ENCODE measurements at regions not wholly inside any gene's neighbourhood (a gene's known extent, or its start where the extent isn't known, plus 50 kb on each side); places are given as distances from the start of the nearest gene placed in this dataset.

- Mint-ChIP-seq H3K4me3 (no peak overlapping the region), H3K27me3 (ENCODE audit: low read depth) (peaks cover 20% of the 10 kb centered on the region), H3K4me1 (no peaks in the 10 kb centered on the region), H3K9me3 (no peaks in the 10 kb centered on the region), H3K36me3 (no peaks in the 10 kb centered on the region), H3K27ac (no peak overlapping the region)
- no peak for TF ChIP-seq CTCF (IDR thresholded peaks at IDR 0.05; ENCODE audit: unreplicated experiment)
- no peak for DNase-seq (ENCODE audit: low spot score in 2 of 2, unreplicated experiment in 2 of 2)
Observed at GRCh38 chr12:74119811-74120362, 417.7 kb upstream of the ATXN7L3B start.

DNA sequence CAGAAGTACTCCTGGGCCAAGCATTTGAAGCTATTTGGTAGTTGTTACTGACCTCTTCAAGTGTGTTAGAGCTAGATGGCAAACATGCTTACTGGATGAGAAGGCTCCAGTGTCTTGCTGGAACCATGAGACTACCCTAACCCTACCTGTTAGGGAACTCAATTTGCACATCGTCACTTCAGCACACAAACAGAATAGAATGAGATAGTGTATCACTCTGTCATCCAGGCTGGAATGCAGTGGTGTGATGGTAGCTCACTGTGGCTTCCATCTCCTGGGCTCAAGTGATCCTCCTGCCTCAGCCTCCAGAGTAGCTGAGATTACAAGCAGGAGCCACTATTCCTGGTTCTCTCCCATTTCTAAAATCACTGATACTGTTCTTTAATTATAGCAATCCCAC is 417.0 kb upstream of the ATXN7L3B start:
- H3K36me3 Mint-ChIP-seq = no peaks in the 10 kb centered on the region
- no peaks in the 10 kb centered on the region for H3K4me1 Mint-ChIP-seq
- no peak for DNase-seq (ENCODE audit: low spot score in 2 of 2, unreplicated experiment in 2 of 2)
- H3K4me3 Mint-ChIP-seq = no peak overlapping the region
- H3K9me3 Mint-ChIP-seq = no peaks in the 10 kb centered on the region
- TF ChIP-seq CTCF (IDR thresholded peaks at IDR 0.05; ENCODE audit: unreplicated experiment) = no peak
- no peak overlapping the region for H3K27ac Mint-ChIP-seq
- H3K27me3 Mint-ChIP-seq (ENCODE audit: low read depth) = peaks cover 18% of the 10 kb centered on the region

DNA sequence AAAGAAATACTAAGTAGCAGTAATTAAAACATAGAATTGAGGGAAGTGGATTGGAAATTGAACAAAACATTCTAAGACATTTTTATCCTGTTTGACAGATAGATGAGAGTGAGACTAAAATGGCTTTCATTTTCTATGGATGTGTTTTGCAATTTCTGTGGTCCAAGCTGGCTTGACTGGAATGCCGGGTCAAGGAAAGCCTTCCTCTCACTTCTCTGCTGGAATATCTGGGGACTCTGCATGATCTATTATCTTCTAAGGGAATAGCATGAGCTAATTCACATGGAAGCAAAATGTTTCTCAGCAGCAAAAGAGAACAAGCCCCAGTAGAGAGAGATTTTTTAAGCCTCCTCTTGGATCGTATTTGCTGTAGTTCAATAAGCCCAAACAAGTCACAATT is 407.9 kb upstream of the ATXN7L3B start:
- Mint-ChIP-seq H3K27me3 (ENCODE audit: low read depth) (no peaks in the 10 kb centered on the region), H3K36me3 (no peaks in the 10 kb centered on the region), H3K4me3 (no peak overlapping the region), H3K9me3 (peaks cover 19% of the 10 kb centered on the region), H3K27ac (no peak overlapping the region), H3K4me1 (no peaks in the 10 kb centered on the region)
- TF ChIP-seq CTCF (IDR thresholded peaks at IDR 0.05; ENCODE audit: unreplicated experiment) = no peak
- no peak for DNase-seq (ENCODE audit: low spot score in 2 of 2, unreplicated experiment in 2 of 2)

GRCh38 chr12:74144396-74144795 is 393.2 kb upstream of the ATXN7L3B start:
- no peak overlapping the region for H3K27ac Mint-ChIP-seq
- H3K9me3 Mint-ChIP-seq = no peaks in the 10 kb centered on the region
- no peaks in the 10 kb centered on the region for H3K27me3 Mint-ChIP-seq (ENCODE audit: low read depth)
- H3K36me3 Mint-ChIP-seq = no peaks in the 10 kb centered on the region
- H3K4me3 Mint-ChIP-seq = no peak overlapping the region
- TF ChIP-seq CTCF (IDR thresholded peaks at IDR 0.05; ENCODE audit: unreplicated experiment) = no peak
- H3K4me1 Mint-ChIP-seq = no peaks in the 10 kb centered on the region
- DNase-seq (ENCODE audit: low spot score in 2 of 2, unreplicated experiment in 2 of 2) = no peak

DNA sequence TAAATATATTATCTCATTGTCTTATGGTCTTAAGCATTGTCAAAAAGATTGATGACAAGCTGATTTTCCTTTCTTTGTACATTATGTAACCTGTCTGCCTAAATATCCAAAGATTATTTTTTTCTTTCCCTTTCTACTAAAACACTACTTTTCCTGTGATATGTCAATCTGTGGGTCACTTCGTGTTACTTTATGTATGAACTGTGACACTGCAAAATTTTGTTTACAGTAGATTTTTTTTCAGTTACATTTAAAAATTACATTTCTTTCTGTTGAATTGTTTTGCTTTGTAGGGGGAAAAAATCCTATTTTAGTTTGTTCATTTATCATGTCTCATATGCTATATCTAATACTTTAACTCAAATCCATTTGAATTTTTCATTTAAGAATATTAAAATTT is 392.3 kb upstream of the ATXN7L3B start:
- H3K27me3 Mint-ChIP-seq (ENCODE audit: low read depth) = no peaks in the 10 kb centered on the region
- H3K36me3 Mint-ChIP-seq = no peaks in the 10 kb centered on the region
- no peaks in the 10 kb centered on the region for H3K9me3 Mint-ChIP-seq
- no peak overlapping the region for H3K4me3 Mint-ChIP-seq
- H3K4me1 Mint-ChIP-seq = no peaks in the 10 kb centered on the region
- H3K27ac Mint-ChIP-seq = no peak overlapping the region
- no peak for DNase-seq (ENCODE audit: low spot score in 2 of 2, unreplicated experiment in 2 of 2)
- no peak for TF ChIP-seq CTCF (IDR thresholded peaks at IDR 0.05; ENCODE audit: unreplicated experiment)

- H3K9me3 Mint-ChIP-seq = no peaks in the 10 kb centered on the region
- H3K4me3 Mint-ChIP-seq = no peak overlapping the region
- no peak for TF ChIP-seq CTCF (IDR thresholded peaks at IDR 0.05; ENCODE audit: unreplicated experiment)
- no peak for DNase-seq (ENCODE audit: low spot score in 2 of 2, unreplicated experiment in 2 of 2)
- no peaks in the 10 kb centered on the region for H3K27me3 Mint-ChIP-seq (ENCODE audit: low read depth)
- no peaks in the 10 kb centered on the region for H3K36me3 Mint-ChIP-seq
- H3K27ac Mint-ChIP-seq = no peak overlapping the region
- H3K4me1 Mint-ChIP-seq = no peaks in the 10 kb centered on the region
Observed at GRCh38 chr12:74148849-74149248, 388.8 kb upstream of the ATXN7L3B start.

Measured in mesothelial cell of epicardium (in vitro differentiated cells).